C4-2B (cell line): ENCODE measurements at regions not wholly inside any gene's neighbourhood (a gene's known extent, or its start where the extent isn't known, plus 50 kb on each side); places are given as distances from the start of the nearest gene placed in this dataset.

Experiments
- H3K27ac ChIP-seq: fragments of 450-650 bp; 2 replicates; pipeline ENCODE4 v1.5.1; 2017
- ZFX ChIP-seq: fragments of 450-650 bp; IDR thresholded peaks from 2 replicates; pipeline ENCODE4 v1.6.1; 2017
- TF ChIP-seq, protein P1 (sequence below): fragments of 450-650 bp; conservative IDR thresholded peaks from 2 replicates; pipeline ENCODE4 v1.5.1; 2017; ENCODE audit warnings: mild to moderate bottlenecking

DNA sequence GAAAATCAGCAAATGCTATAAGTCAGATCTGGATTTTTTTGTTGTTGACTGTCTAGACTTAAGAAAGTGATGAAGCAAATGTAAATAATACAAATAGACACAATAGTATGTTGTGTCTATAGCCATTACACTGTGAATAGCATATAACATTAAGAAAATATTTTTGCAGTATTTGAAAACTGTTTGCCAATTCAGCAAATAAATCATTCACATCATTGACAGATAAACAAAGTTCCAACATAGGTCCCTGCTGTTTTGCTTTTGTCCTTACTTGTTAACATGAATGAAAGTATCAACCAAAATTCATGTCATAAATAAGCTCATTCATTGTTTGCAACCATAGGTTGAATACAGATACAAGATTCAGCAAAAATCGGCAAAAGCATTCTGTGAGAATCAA is 200.5 kb downstream of the KIF20B start:
- TF ChIP-seq, protein P1, sequence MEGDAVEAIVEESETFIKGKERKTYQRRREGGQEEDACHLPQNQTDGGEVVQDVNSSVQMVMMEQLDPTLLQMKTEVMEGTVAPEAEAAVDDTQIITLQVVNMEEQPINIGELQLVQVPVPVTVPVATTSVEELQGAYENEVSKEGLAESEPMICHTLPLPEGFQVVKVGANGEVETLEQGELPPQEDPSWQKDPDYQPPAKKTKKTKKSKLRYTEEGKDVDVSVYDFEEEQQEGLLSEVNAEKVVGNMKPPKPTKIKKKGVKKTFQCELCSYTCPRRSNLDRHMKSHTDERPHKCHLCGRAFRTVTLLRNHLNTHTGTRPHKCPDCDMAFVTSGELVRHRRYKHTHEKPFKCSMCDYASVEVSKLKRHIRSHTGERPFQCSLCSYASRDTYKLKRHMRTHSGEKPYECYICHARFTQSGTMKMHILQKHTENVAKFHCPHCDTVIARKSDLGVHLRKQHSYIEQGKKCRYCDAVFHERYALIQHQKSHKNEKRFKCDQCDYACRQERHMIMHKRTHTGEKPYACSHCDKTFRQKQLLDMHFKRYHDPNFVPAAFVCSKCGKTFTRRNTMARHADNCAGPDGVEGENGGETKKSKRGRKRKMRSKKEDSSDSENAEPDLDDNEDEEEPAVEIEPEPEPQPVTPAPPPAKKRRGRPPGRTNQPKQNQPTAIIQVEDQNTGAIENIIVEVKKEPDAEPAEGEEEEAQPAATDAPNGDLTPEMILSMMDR, result no peak
- TF ChIP-seq ZFX, result no peak
- H3K27ac ChIP-seq, result no peak overlapping the region

DNA sequence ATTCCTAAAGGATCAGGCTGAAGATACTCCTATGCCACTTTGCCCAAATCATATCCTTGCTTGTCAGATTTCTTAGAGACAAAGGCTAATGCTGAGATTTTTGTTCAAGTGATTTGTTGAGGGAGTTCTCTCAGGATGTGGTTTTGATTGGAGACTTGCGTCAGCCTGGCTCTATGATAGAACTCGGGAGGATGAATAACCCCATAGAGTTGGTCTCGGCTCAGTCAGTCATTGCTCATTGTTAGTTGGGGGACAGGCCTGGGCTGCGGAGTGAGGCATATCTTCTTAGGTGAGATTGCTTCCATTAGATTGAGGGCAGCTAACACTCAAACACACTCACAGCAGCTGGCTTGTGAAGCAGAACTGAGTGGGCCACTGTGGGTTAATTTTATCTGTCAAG is 203.4 kb downstream of the KIF20B start:
- H3K27ac ChIP-seq, result no peak overlapping the region
- no peak for TF ChIP-seq ZFX
- TF ChIP-seq, protein P1, result no peak

DNA sequence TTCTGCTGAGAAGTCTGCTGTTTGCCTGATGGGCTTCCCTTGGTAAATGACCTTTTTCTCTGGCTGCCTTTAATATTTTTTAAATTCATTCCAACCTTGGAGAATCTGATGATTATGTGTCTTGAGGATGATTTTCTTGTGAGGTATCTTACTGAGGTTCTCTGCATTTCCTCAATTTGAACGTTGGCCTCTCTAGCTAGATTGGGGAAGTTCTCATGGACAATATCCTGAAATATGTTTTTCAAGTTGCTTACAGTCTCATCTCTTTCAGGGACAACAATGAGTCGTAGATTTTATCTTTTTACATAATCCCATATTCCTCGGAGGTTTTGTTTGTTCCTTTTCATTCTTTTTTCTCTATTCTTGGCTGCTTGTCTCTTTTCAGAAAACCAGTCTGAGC is 208.4 kb downstream of the KIF20B start:
- no peak overlapping the region for H3K27ac ChIP-seq
- no peak for TF ChIP-seq ZFX
- TF ChIP-seq, protein P1, result no peak

- TF ChIP-seq, protein P1, result no peak
- TF ChIP-seq ZFX, result no peak
- no peak overlapping the region for H3K27ac ChIP-seq
Observed at GRCh38 chr10:89915021-89915420, 213.6 kb downstream of the KIF20B start.

GRCh38 chr10:89915968-89916367 is 214.6 kb downstream of the KIF20B start:
- H3K27ac ChIP-seq, result no peak overlapping the region
- TF ChIP-seq ZFX, result no peak
- TF ChIP-seq, protein P1, result no peak

GRCh38 chr10:89916468-89917215 is 215.3 kb downstream of the KIF20B start:
- H3K27ac ChIP-seq, result no peak overlapping the region
- TF ChIP-seq, protein P1, result no peak
- no peak for TF ChIP-seq ZFX

DNA sequence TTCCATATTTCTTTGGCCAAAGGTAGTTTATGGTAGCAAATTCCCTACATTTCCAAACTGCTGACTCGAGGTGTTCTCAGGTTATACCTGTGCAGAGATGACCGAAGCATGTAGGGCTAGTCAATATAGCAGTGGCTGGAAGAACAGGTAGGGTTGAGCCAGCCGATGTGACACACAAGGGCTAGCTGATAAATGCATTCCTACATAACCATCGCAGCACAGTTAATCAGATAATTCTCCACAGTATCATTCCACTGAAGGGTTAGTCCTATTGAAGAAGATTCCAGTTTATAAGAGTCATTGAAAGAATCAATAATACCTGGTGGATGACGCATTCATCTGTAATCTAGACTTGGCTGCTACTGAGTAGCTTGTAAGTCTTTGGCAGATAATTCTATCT is 220.0 kb downstream of the KIF20B start:
- no peak overlapping the region for H3K27ac ChIP-seq
- no peak for TF ChIP-seq ZFX
- TF ChIP-seq, protein P1, result no peak
